K562 (cell line): ENCODE measurements at regions not wholly inside any gene's neighbourhood (a gene's known extent, or its start where the extent isn't known, plus 50 kb on each side); places are given as distances from the start of the nearest gene placed in this dataset.

ENCODE experiments used
- ATAC-seq: fragments of 200-7000 bp; cut with Tn5 transposase; 3 replicates; pipeline ENCODE4 v1.9.1; 2020; ENCODE audit warnings: moderate library complexity
- BruUV-seq: library from RNA; stranded (reverse); fragments of 400-500 nt; replicated peaks from 2 replicates; lab custom pipeline; 2021; lab: Mats Ljungman, UMichigan
- CTCF ChIA-PET: fragments of 300-600 bp; formaldehyde crosslinking; extraction: SDS; loops from one replicate; lab custom pipeline; 2021; ENCODE audit warnings: low intra/inter-chr PET ratio; lab: Yijun Ruan, JAX
- POLR2A ChIA-PET: fragments of 300-600, 350-650 bp; sonication (Branson Sonifier 250); formaldehyde crosslinking; extraction: SDS; loops from one replicate; lab custom pipeline; 2021; ENCODE audit warnings: antibody characterized with exemption, inconsistent platforms; lab: Yijun Ruan, JAX
- DNase-seq, 4 experiments: peaks; one replicate each; pipeline versions ENCODE4 v3.0.0 to v3.0.0-alpha.2; 2011 to 2018; ENCODE audit warnings: low spot score in 3 of 4, mixed read lengths in 3 of 4; ENCODE audit errors: extremely low read depth in 1 of 4
- FAIRE-seq: peaks from 2 replicates; lab custom pipeline; 2011; peaks lifted over from hg19 to GRCh38; lab: Jason Lieb, UNC
- H2AFZ ChIP-seq: 2 replicates; pipeline ENCODE4 v1.6.0; 2011; ENCODE audit warnings: low read depth, low read length, control low read depth, inconsistent platforms
- H3K27ac ChIP-seq: fragments of 200-600 bp; 3 replicates; pipeline ENCODE4 v1.8.0; 2011; ENCODE audit warnings: low read depth, mild to moderate bottlenecking, control low read depth, inconsistent platforms, low read length, moderate library complexity, mixed read lengths; ENCODE audit errors: extremely low read depth
- H3K27me3 ChIP-seq, 2 experiments: fragments of 300-600 bp in 1 of 2; 2 replicates in 1 of 2; 3 replicates in 1 of 2; pipeline versions ENCODE4 v1.6.0 to v1.8.0; 2011; ENCODE audit warnings: inconsistent platforms in 2 of 2, low read length in 2 of 2, mild to moderate bottlenecking in 1 of 2, mixed read lengths in 1 of 2, moderate library complexity in 1 of 2; ENCODE audit not compliant: control insufficient read depth in 2 of 2, insufficient read depth in 2 of 2
- H3K36me3 ChIP-seq: fragments of 300-600 bp; 3 replicates; pipeline ENCODE4 v1.8.0; 2011; ENCODE audit warnings: mild to moderate bottlenecking, low read length, inconsistent platforms; ENCODE audit not compliant: control insufficient read depth, insufficient read depth
- H3K4me1 ChIP-seq, 2 experiments: fragments of 200-600 bp in 1 of 2; replicated peaks in 1 of 2; 2 replicates in 1 of 2; 3 replicates in 1 of 2; pipeline versions ENCODE4 v1.5.1 to v1.8.0; 2011; ENCODE audit warnings: inconsistent platforms in 2 of 2, low read length in 2 of 2, mild to moderate bottlenecking in 1 of 2, mixed read lengths in 1 of 2, moderate library complexity in 1 of 2; ENCODE audit not compliant: control insufficient read depth in 2 of 2, insufficient read depth in 2 of 2
- H3K4me2 ChIP-seq: 2 replicates; pipeline ENCODE4 v1.6.1; 2011; ENCODE audit warnings: low read length, control low read depth, inconsistent platforms, mixed read lengths; ENCODE audit not compliant: insufficient read depth
- H3K4me3 ChIP-seq: fragments of 200-600 bp; sonication (generic), shearing (Covaris generic); 2 replicates; pipeline ENCODE4 v1.5.1; 2016; ENCODE audit warnings: control low read depth, inconsistent platforms
- H3K79me2 ChIP-seq: fragments of 200-600 bp; 3 replicates; pipeline ENCODE4 v1.8.0; 2011; ENCODE audit warnings: low read length, inconsistent platforms; ENCODE audit not compliant: control insufficient read depth, insufficient read depth
- H3K9ac ChIP-seq, 2 experiments: 2 replicates each; pipeline versions ENCODE4 v1.6.0 to v1.6.1; 2011; ENCODE audit warnings: low read depth in 2 of 2, low read length in 2 of 2, control low read depth in 1 of 2, inconsistent platforms in 1 of 2, mild to moderate bottlenecking in 1 of 2, mixed read lengths in 1 of 2; ENCODE audit not compliant: insufficient read depth in 1 of 2
- H3K9me1 ChIP-seq: one replicate; pipeline ENCODE4 v1.6.0; 2011; ENCODE audit warnings: inconsistent platforms, mild to moderate bottlenecking, low read length, moderate library complexity; ENCODE audit not compliant: control insufficient read depth, insufficient read depth
- H3K9me3 ChIP-seq: replicated peaks from 2 replicates; pipeline ENCODE4 v1.5.1; 2011; ENCODE audit warnings: low read depth, low read length, inconsistent platforms; ENCODE audit not compliant: control insufficient read depth, insufficient read depth
- H4K20me1 ChIP-seq: replicated peaks from 2 replicates; pipeline ENCODE4 v1.6.1; 2011; ENCODE audit warnings: low read length, inconsistent platforms, mixed read lengths; ENCODE audit not compliant: control insufficient read depth, insufficient read depth
- CXXC5 ChIP-seq: fragments of 250-450 bp; sonication (Bioruptor Pico); IDR thresholded peaks from 2 replicates; pipeline ENCODE4 v1.8.0; 2022; ENCODE audit warnings: inconsistent platforms, mild to moderate bottlenecking, moderate library complexity
- HDAC8 ChIP-seq: fragments of 450-650 bp; IDR thresholded peaks from 2 replicates; pipeline ENCODE4 v1.6.1; 2016; ENCODE audit warnings: mild to moderate bottlenecking, missing genetic modification characterization, moderate library complexity, missing compliant biosample characterization
- ILK ChIP-seq: fragments of 450-650 bp; IDR thresholded peaks from 2 replicates; pipeline ENCODE4 v1.6.1; 2016; ENCODE audit warnings: missing genetic modification characterization, low read depth, mild to moderate bottlenecking, missing compliant biosample characterization, moderate library complexity, borderline replicate concordance
- KAT7 ChIP-seq: sonication (generic); formaldehyde crosslinking; IDR thresholded peaks from 2 replicates; pipeline ENCODE4 v1.8.0; 2022; ENCODE audit warnings: missing genetic modification reagents, mild to moderate bottlenecking, borderline replicate concordance
- NR2C1 ChIP-seq, 2 experiments: fragments of 450-650 bp; IDR thresholded peaks; 2 replicates each; pipeline ENCODE4 v1.6.1; 2017; ENCODE audit warnings: mild to moderate bottlenecking in 2 of 2, antibody characterized with exemption in 1 of 2, inconsistent platforms in 1 of 2, missing compliant biosample characterization in 1 of 2, missing genetic modification characterization in 1 of 2
- POLR2AphosphoS5 ChIP-seq: IDR thresholded peaks from 2 replicates; pipeline ENCODE4 v1.6.1; 2011; ENCODE audit warnings: mild to moderate bottlenecking, low read depth, low read length, moderate library complexity; ENCODE audit not compliant: control insufficient read depth, insufficient read depth
- SAFB ChIP-seq: fragments of 200-400 bp; formaldehyde crosslinking; IDR thresholded peaks from 2 replicates; pipeline ENCODE4 v1.6.1; 2017; ENCODE audit warnings: low read depth, low read length, borderline replicate concordance
- SMAD2 ChIP-seq: fragments of 150-350 bp; IDR thresholded peaks from 2 replicates; pipeline ENCODE4 v1.6.1; 2014; ENCODE audit warnings: low read depth, mild to moderate bottlenecking, low read length
- TAF1 ChIP-seq: IDR thresholded peaks from 2 replicates; pipeline ENCODE4 v1.6.1; 2011; ENCODE audit warnings: mild to moderate bottlenecking, low read length, moderate library complexity; ENCODE audit not compliant: insufficient read depth, control insufficient read depth, severe bottlenecking; ENCODE audit errors: extremely low read depth
- TEAD2 ChIP-seq: fragments of 450-650 bp; IDR thresholded peaks from 2 replicates; pipeline ENCODE4 v1.6.1; 2016; ENCODE audit warnings: missing genetic modification characterization, control low read depth, missing compliant biosample characterization
- ZNF324 ChIP-seq: fragments of 250-450 bp; sonication (Bioruptor Pico); IDR thresholded peaks from 2 replicates; pipeline ENCODE4 v1.4.0; 2020; ENCODE audit warnings: mild to moderate bottlenecking
- ZNF431 ChIP-seq: sonication (generic); formaldehyde crosslinking; IDR thresholded peaks from 2 replicates; pipeline ENCODE4 v1.8.0; 2022; ENCODE audit warnings: mild to moderate bottlenecking, missing genetic modification reagents
- WGBS: fragments of 100-300 bp; shearing (Covaris generic); methylation state at CpG from one replicate; pipeline ENCODE4 v1.1.6; 2016; ENCODE audit warnings: low coverage, mixed read lengths; ENCODE audit not compliant: insufficient coverage; ENCODE audit errors: missing lambda C conversion rate; 5-methylcytosine and 5-hydroxymethylcytosine counted together
- in situ Hi-C: fragments of 300-500 bp; cut with MboI; formaldehyde crosslinking; loops from 4 replicates; pipeline ENCODE4 v1.15.0; 2018; ENCODE audit warnings: inconsistent platforms, mixed read lengths
- intact Hi-C: fragments of 100-400 bp; cut with micrococcal nuclease; formaldehyde crosslinking; loops from 2 replicates; pipeline ENCODE4 v1.14.2; 2022
- TF ChIP-seq, protein P1 (sequence below), 2 experiments: fragments of 150-350 bp in 1 of 2; IDR thresholded peaks; 2 replicates each; pipeline ENCODE4 v1.6.1; 2012 to 2016; ENCODE audit warnings: low read depth in 2 of 2, low read length in 2 of 2, mild to moderate bottlenecking in 1 of 2, moderate library complexity in 1 of 2

DNA sequence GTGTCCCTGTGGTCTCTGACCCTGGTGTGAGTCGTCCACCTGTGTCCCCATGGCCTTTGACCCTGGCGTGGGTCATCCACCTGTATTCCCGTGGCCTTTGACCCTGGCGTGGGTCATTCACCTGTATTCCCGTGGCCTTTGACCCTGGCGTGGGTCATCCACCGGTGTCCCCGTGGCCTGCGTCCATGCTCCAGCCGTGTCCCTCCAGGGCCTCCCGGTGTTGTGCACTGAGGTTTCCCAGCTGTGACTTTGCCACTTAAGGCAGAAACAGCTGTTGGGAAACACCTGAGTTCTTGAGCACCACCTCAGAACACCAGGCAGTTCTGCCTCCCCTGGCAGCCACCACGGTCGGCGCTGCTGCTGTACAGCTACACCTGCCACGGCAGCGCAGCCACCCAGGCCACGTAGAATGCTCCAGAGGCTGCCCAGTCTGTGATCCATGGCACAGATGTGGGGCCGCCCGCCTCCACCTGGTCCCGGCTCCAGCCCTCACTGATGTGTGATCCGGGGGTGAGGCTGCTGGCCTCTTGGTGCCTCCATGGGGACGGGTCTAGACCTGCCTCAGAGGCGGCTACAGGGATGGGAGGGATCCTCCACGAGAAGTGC is 69.1 kb upstream of the GALNT9 start (continued):
- TF ChIP-seq, protein P1, sequence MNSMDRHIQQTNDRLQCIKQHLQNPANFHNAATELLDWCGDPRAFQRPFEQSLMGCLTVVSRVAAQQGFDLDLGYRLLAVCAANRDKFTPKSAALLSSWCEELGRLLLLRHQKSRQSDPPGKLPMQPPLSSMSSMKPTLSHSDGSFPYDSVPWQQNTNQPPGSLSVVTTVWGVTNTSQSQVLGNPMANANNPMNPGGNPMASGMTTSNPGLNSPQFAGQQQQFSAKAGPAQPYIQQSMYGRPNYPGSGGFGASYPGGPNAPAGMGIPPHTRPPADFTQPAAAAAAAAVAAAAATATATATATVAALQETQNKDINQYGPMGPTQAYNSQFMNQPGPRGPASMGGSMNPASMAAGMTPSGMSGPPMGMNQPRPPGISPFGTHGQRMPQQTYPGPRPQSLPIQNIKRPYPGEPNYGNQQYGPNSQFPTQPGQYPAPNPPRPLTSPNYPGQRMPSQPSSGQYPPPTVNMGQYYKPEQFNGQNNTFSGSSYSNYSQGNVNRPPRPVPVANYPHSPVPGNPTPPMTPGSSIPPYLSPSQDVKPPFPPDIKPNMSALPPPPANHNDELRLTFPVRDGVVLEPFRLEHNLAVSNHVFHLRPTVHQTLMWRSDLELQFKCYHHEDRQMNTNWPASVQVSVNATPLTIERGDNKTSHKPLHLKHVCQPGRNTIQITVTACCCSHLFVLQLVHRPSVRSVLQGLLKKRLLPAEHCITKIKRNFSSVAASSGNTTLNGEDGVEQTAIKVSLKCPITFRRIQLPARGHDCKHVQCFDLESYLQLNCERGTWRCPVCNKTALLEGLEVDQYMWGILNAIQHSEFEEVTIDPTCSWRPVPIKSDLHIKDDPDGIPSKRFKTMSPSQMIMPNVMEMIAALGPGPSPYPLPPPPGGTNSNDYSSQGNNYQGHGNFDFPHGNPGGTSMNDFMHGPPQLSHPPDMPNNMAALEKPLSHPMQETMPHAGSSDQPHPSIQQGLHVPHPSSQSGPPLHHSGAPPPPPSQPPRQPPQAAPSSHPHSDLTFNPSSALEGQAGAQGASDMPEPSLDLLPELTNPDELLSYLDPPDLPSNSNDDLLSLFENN (IDR thresholded peaks at IDR 0.05; ENCODE audit: low read depth in 2 of 2, low read length in 2 of 2), result no peak
- TF ChIP-seq SAFB, result peak; percentile 62; the same call in 1 of the 2 replicates
- no peak for TF ChIP-seq NR2C1 (IDR thresholded peaks at IDR 0.05)
- TF ChIP-seq NR2C1 (tag; IDR thresholded peaks at IDR 0.05), result peak; percentile 68
- no peak for TF ChIP-seq HDAC8
- TF ChIP-seq ZNF324, result no peak

DNA sequence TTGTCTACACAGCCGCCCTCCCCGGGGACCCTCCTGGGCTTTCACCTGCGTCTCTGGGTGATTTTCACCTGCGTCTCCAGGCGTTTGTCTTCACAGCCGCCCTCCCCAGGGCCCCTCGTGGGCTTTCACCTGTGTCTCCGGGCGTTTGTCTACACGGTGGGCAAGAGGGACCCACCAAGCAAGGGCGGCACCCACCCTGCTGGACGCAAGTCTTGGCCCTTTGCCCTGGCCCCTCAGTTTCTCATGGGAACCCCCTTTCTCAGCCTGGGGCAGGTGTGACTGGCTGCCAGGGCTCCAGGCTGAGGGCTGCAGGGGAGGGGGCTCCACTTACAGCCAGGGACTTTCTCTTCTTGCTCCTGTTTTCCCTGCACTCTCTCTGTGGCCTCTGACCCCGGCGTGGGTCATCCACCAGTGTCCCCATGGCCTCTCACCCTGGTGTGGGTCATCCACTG is 68.6 kb upstream of the GALNT9 start:
- in situ Hi-C loops (no loop called here), intact Hi-C loops (no loop called here)
- no peaks in the 10 kb centered on the region for H3K36me3 ChIP-seq
- no peak overlapping the region for H3K4me3 ChIP-seq
- WGBS, result 5% methylated on average over 11 of the region's 14 CpGs
- no TSS peak for BruUV-seq
- peaks cover 14 to 70% of the 10 kb centered on the region in 2 experiments; a peak in 3 of 5 replicates for H3K27me3 ChIP-seq
- no peak overlapping the region for H3K27ac ChIP-seq
- DNase-seq, result no peak
- no peak for TF ChIP-seq TEAD2
- TF ChIP-seq SMAD2, result no peak
- TF ChIP-seq ZNF431 (CRISPR knock-in tag), result no peak
- TF ChIP-seq KAT7 (CRISPR knock-in tag), result no peak
- TF ChIP-seq ILK, result no peak
- TF ChIP-seq POLR2AphosphoS5, result no peak
- TF ChIP-seq CXXC5 (CRISPR knock-in tag), result no peak
- TF ChIP-seq TAF1, result no peak
- no peak overlapping the region for H2AFZ ChIP-seq
- H3K9me1 ChIP-seq, result no peaks in the 10 kb centered on the region
- H3K9me3 ChIP-seq, result peaks cover 6% of the 10 kb centered on the region
- CTCF ChIA-PET, result no interaction called here
- H3K4me2 ChIP-seq, result no peak overlapping the region
- H4K20me1 ChIP-seq, result peaks cover 6% of the 10 kb centered on the region; the same call in 1 of the 2 replicates
- POLR2A ChIA-PET, result no interaction called here
- peaks cover 14 to 55% of the 10 kb centered on the region in 2 experiments; a peak in 4 of 5 replicates for H3K4me1 ChIP-seq
- H3K79me2 ChIP-seq, result no peaks in the 10 kb centered on the region
- ATAC-seq, result no peak
- FAIRE-seq, result no peak
- H3K9ac ChIP-seq, result no peak overlapping the region
